ENCODE measurements at regions not wholly inside any gene's neighbourhood (a gene's known extent, or its start where the extent isn't known, plus 50 kb on each side); places are given as distances from the start of the nearest gene placed in this dataset.
"Not testable (repeated sequence)": the region's sequence is repeated elsewhere in the genome, so short reads cannot be mapped to it uniquely, and the experiment has no call there.

GRCh38 chr21:43287795-43288755, 119.3 kb downstream of the CRYAA start:
- no peak for DNase-seq (ENCODE audit: low read depth)

- no peak for DNase-seq (ENCODE audit: low read depth)
Measured at GRCh38 chr21:43287111-43287760, 118.4 kb downstream of the CRYAA start.

- no peak for DNase-seq (ENCODE audit: low read depth)
Measured at GRCh38 chr21:43286196-43286595, 117.4 kb downstream of the CRYAA start.

GRCh38 chr21:43284700-43285099, 115.9 kb downstream of the CRYAA start:
- no peak for DNase-seq (ENCODE audit: low read depth)

DNA sequence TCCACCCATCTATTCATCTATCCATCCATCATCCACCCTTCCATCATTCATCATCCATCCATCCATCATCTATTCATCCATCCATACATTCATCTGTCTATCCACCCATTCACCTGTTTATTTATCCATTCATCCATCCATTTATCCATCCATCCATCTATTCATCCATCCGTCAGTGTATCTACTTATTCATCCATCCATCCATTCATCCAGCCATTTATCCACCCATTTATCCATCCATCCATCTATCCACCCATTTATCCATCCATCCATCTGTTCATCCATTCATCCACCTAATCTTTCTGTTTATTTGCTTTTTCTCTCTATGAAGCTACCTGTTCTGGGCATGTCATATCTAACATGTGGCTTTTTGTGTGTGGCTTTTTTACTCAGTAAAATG, 115.4 kb downstream of the CRYAA start:
- DNase-seq (ENCODE audit: low read depth), result no peak

- DNase-seq (ENCODE audit: low read depth), result not testable (repeated sequence)
Measured at GRCh38 chr21:43283925-43284221, 115.1 kb downstream of the CRYAA start.

DNA sequence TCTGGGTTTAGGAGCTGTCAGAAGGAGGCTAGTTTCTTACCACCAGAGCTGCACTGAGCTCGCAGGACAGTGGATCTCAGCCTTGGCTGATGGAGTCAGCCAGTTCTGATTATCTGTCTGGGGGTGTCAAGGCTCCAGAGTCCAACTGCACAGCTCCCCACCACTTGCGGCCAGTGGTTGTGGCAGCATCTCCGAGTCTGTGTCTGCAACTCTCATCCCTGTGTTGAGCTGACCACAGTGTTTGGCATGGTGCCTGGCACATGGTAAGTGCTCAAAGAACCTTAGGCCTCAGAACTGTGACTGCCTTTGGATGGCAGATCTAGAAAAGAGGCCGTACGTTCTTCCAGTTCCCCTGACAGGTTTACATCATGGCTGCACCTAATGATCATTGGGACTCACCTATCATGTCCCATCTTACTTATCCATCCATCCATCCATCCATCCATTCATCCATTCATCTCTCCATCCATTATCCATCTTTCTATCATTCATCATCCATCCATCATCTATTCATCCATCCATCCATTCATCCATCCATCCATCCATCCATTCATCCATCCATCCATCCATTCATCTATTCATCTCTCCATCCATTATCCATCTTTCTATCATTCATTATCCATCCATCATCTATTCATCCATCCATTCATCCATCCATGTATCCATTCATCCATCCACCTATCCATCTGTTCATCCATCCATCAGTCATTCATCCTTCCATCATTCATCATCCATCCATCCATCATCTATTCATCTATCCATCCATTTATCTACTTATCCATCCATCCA, 114.5 kb downstream of the CRYAA start:
- DNase-seq (ENCODE audit: low read depth), result no peak

- DNase-seq (ENCODE audit: low read depth), result no peak
Measured at GRCh38 chr21:43282358-43283120, 113.7 kb downstream of the CRYAA start.

GRCh38 chr21:43281661-43282357, 113.0 kb downstream of the CRYAA start:
- no peak for DNase-seq (ENCODE audit: low read depth)

GRCh38 chr21:43280949-43281633, 112.3 kb downstream of the CRYAA start:
- no peak for DNase-seq (ENCODE audit: low read depth)

DNA sequence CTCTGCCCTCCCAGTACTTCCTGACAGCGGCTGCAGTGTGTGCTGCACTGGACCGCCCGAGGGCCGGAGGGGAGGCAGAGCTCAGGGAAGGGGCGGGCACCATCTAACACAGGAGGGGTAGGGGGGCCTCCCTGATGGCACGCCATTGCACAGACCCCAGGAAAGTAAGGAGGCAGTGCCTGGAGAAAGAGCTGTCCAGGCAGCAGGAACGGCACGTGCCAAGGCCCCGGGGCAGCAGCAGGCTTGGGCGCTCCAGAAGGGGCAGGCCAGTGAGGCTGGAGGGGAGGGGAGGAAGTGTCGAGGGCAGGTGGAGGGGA, 110.7 kb downstream of the CRYAA start:
- no peak for DNase-seq (ENCODE audit: low read depth)

DNA sequence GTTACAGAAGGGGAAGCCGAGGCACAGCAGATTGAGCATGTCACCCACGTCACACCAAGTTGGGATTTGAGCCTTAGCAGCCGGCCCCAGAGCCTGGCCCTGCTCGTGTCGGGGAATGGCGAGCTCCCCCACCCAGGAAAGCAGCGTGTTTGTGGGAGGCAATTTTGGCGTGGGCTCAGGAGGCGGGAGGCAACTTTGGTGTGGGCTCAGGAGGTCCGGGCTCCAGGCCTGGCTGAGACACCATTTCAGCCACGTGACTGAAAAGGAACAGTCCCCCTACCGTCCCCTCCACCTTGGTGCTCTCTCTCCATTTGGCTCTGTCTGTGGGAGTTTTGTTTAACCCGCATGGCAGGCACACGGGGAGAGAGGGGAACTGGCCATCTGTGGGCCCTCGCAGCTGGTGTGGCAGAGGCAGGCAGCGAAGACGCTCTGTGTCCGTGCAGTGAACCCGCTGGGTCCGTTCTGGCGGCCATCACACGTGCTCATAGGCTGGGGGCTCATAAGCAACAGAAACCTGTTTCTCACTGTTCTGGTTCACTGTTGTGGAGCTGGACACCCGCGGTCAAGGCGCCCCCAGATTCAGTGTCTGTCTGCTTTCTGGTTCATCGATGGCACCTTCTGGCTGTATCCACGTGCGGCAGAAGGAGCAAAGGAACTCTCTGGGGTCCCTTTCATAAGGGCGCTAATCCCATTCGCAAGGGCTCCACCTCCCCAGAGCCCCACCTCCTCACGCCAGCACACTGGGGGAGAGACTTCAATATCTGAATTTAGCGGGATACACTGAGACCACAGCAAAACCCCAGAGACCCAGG, 110.2 kb downstream of the CRYAA start:
- no peak for DNase-seq (ENCODE audit: low read depth)

DNA sequence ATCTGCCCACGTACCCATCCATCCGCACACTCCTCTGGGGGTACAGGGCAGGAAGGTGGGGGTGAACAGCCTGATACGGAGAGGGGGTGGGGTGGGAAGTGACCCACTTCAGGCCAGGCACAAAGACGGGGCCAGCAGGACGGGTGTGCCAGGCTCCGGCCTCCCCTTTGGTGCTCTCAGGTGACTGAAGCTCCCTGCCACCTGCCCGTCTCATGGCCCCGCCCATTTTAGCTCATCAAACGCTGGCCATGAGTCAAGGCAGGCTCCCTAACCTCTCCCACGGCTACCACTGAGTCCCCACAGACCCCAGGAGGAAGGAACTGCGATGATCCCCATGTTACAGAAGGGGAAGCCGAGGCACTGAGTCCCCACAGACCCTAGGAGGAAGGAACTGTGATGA, 109.6 kb downstream of the CRYAA start:
- DNase-seq (ENCODE audit: low read depth), result no peak

DNA sequence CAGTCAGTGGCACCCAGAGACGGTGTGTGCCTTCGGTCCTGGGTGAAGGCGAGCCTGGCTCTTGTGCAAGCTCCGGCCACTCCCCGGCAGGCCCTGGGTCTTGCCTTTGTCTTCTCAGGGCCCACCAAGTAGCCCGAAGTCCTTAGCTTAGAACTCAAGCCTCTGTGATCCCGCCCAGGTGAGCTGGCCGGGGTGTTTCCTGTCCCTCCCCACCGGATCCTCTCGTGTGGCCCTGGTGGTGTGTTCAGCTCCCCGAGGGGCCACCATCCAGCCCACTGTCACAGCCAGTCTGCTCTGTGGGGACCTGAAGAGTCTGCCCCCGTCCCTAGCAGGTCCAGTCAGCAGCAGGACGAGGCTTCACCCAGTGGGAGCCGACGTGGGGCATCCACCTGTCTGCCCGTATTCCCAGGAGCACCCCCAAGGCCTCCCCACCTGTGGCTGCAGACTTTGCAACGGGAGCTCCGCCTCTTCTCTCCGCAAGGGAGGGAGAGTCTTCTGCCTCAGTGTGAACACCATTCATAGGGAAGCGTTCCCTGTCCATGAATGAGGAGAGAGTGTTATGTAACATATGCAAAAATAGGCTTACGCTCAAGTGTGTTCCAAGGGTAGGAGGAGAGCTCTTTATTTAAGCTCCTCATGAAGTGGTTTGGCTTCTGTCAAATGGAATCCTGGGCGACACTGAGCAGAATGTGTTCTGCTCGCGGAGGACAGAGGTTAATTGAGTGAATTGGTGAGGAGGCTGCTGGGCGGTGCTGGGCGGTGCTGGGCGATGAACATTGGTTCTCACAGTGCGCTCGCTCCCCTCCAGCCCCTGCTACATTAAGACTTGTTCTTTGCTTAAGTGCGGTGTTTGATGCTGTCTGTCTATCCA, 108.9 kb downstream of the CRYAA start:
- DNase-seq (ENCODE audit: low read depth), result no peak

DNA sequence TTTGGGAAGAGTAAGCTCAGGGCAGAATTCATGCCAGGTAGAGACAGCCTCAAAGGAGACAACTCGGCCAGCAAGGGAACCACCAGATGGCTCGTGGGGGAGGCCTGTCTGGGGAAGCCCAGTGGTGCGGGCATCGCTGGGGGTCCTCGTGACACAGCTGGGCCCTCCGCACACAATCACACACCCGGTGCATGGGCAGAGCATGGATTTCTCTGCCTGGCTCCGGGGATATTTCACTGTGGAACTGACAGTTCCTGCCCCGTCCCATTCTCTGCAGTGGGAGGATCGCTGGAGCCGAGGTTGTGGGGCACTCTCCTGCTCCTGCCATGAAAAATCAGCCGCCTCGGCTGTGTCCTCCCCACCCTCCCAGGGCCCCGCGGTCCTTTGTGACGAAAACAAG, 108.0 kb downstream of the CRYAA start:
- no peak for DNase-seq (ENCODE audit: low read depth)

DNA sequence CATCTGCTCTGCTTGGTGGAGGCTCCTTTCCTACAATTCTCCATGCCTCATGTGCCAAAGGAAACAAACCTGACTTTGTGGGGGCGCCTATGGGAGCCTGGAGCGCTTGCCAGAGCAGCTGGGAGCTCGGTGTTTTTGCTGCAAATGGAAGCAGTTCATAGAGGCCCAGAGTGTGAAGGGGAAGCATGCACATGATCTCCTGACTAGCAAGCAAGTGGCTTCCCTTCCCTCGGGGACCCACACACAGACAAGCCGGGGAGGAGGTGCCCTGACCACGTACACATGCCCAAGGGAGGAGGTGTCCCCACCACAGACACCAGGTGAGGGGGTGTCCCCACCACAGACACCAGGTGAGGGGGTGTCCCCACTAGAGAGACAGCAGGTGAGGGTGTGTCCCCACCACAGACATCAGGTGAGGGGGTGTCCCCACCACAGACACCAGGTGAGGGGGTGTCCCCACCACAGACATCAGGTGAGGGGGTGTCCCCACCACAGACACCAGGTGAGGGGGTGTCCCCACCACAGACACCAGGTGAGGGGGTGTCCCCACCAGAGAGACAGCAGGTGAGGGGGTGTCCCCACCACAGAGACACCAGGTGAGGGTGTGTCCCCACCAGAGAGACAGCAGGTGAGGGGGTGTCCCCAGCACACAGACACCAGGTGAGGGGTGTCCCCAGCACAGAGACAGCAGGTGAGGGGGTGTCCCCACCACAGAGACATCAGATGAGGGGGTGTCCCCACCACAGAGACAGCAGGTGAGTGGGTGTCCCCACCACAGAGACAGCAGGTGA, 106.8 kb downstream of the CRYAA start:
- DNase-seq (ENCODE audit: low read depth), result no peak

DNA sequence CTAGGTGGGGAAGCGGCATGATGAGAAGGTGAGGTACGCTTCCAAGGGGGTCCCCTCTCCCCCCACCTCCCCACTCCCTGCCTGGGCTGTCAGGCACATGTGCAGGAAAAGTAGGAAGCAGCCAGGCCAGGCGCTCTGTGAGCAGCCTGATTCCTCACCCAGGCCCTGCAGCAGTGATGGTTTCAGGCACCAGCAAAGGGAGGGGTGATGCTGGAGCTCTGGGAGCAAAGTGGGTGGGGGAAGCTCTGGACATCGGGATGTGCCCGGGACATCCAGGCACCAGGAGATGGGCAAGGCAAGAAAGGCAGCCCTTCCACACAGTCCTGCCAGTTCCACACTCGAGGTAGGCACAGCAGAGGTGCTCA, 106.1 kb downstream of the CRYAA start:
- DNase-seq (ENCODE audit: low read depth), result no peak

Measured in T follicular helper cell (primary cell).